ENCODE measurements at regions not wholly inside any gene's neighbourhood (a gene's known extent, or its start where the extent isn't known, plus 50 kb on each side); places are given as distances from the start of the nearest gene placed in this dataset.

GRCh38 chr1:25120281-25120680, 112.0 kb downstream of the SYF2 start:
- peaks cover 0 to 5% (median 0%) of the 10 kb centered on the region in 3 donors for H3K9me3 ChIP-seq (ENCODE audit: control extremely low read depth in 1 of 3, control insufficient read depth in 2 of 3, insufficient read depth in 1 of 3, low read length in 2 of 3)
- no peaks in the 10 kb centered on the region for H4K20me1 ChIP-seq (ENCODE audit: control insufficient read depth, insufficient read depth, low read length, poor library complexity, severe bottlenecking)
- ChIA-PET CTCF (no interaction called here), POLR2A (no interaction called here)
- Mint-ChIP-seq H3K4me1 (peaks cover 6% of the 10 kb centered on the region), H3K4me3 (no peak overlapping the region), H3K27me3 (peaks cover 17% of the 10 kb centered on the region), H3K27ac (no peak overlapping the region), H3K9me3 (ENCODE audit: insufficient read depth) (no peaks in the 10 kb centered on the region)
- DNase-seq: no peak
- TF ChIP-seq CTCF (IDR thresholded peaks at IDR 0.05) (no peak), EZH2 (IDR thresholded peaks at IDR 0.05; ENCODE audit: borderline replicate concordance, insufficient read depth, low read depth, low read length, poor library complexity, severe bottlenecking) (no peak)
- H3K4me1 ChIP-seq (ENCODE audit: control insufficient read depth in 2 of 2, insufficient read depth in 2 of 2, low read length in 2 of 2): peaks cover 0 to 4% of the 10 kb centered on the region in 2 donors
- no peak overlapping the region for H3K9ac ChIP-seq (ENCODE audit: low read length)
- no peak for ATAC-seq (ENCODE audit: low read depth)
- no peaks in the 10 kb centered on the region for H3K79me2 ChIP-seq (ENCODE audit: control insufficient read depth, insufficient read depth, low read length)
- no peaks in the 10 kb centered on the region for H3K36me3 ChIP-seq (replicated peaks in 1 of 2; ENCODE audit: control extremely low read depth in 1 of 2, control insufficient read depth in 1 of 2, extremely low read depth in 1 of 2, insufficient read depth in 2 of 2, low read length in 1 of 2)
- intact Hi-C loops (cut with micrococcal nuclease): no loop called here
- 5% methylated on average over 4 of the region's 8 CpGs for WGBS (ENCODE audit: insufficient coverage)
- no peak overlapping the region for H3K4me2 ChIP-seq (replicated peaks; ENCODE audit: low read depth, low read length, poor library complexity, severe bottlenecking)
- no peak overlapping the region for H3K27ac ChIP-seq (ENCODE audit: low read length in 2 of 2)
- no peak overlapping the region for H2AFZ ChIP-seq (ENCODE audit: insufficient read depth, low read depth, low read length, poor library complexity, severe bottlenecking)
- H3K27me3 ChIP-seq (replicated peaks in 1 of 4; ENCODE audit: control extremely low read depth in 1 of 4, control insufficient read depth in 3 of 4, insufficient read depth in 4 of 4, low read length in 3 of 4): peaks cover 0 to 4% (median under 1%) of the 10 kb centered on the region in 4 experiments
- no peak overlapping the region for H3K4me3 ChIP-seq (ENCODE audit: control extremely low read depth in 1 of 5, extremely low read depth in 1 of 5, insufficient read depth in 1 of 5, low read depth in 2 of 5, low read length in 4 of 5)

- Histone ChIP-seq H3K4me2 (replicated peaks; ENCODE audit: low read depth, low read length, poor library complexity, severe bottlenecking) (no peak overlapping the region), H3K4me3 (ENCODE audit: control extremely low read depth in 1 of 5, extremely low read depth in 1 of 5, insufficient read depth in 1 of 5, low read depth in 2 of 5, low read length in 4 of 5) (no peak overlapping the region), H4K20me1 (ENCODE audit: control insufficient read depth, insufficient read depth, low read length, poor library complexity, severe bottlenecking) (no peaks in the 10 kb centered on the region), H3K9me3 (ENCODE audit: control extremely low read depth in 1 of 3, control insufficient read depth in 2 of 3, insufficient read depth in 1 of 3, low read length in 2 of 3) (peaks cover 0 to 5% (median 0%) of the 10 kb centered on the region in 3 donors), H3K79me2 (ENCODE audit: control insufficient read depth, insufficient read depth, low read length) (no peaks in the 10 kb centered on the region), H2AFZ (ENCODE audit: insufficient read depth, low read depth, low read length, poor library complexity, severe bottlenecking) (no peak overlapping the region), H3K36me3 (replicated peaks in 1 of 2; ENCODE audit: control extremely low read depth in 1 of 2, control insufficient read depth in 1 of 2, extremely low read depth in 1 of 2, insufficient read depth in 2 of 2, low read length in 1 of 2) (no peaks in the 10 kb centered on the region), H3K27me3 (replicated peaks in 1 of 4; ENCODE audit: control extremely low read depth in 1 of 4, control insufficient read depth in 3 of 4, insufficient read depth in 4 of 4, low read length in 3 of 4) (peaks cover 0 to 11% (median 2%) of the 10 kb centered on the region in 4 experiments), H3K4me1 (ENCODE audit: control insufficient read depth in 2 of 2, insufficient read depth in 2 of 2, low read length in 2 of 2) (peaks cover 0 to 4% of the 10 kb centered on the region in 2 donors), H3K9ac (ENCODE audit: low read length) (no peak overlapping the region), H3K27ac (ENCODE audit: low read length in 2 of 2) (no peak overlapping the region)
- 76% methylated on average over 7 of the region's 7 CpGs for WGBS (ENCODE audit: insufficient coverage)
- intact Hi-C loops (cut with micrococcal nuclease): no loop called here
- DNase-seq (no peak), ATAC-seq (ENCODE audit: low read depth) (no peak)
- peaks cover 21% of the 10 kb centered on the region for H3K27me3 Mint-ChIP-seq
- TF ChIP-seq EZH2 (IDR thresholded peaks at IDR 0.05; ENCODE audit: borderline replicate concordance, insufficient read depth, low read depth, low read length, poor library complexity, severe bottlenecking): no peak
- TF ChIP-seq CTCF (IDR thresholded peaks at IDR 0.05): no peak
- CTCF ChIA-PET: no interaction called here
- H3K4me3 Mint-ChIP-seq: no peak overlapping the region
- H3K9me3 Mint-ChIP-seq (ENCODE audit: insufficient read depth): no peaks in the 10 kb centered on the region
- H3K4me1 Mint-ChIP-seq: peaks cover 6% of the 10 kb centered on the region
- no peak overlapping the region for H3K27ac Mint-ChIP-seq
- POLR2A ChIA-PET: no interaction called here
Observed at GRCh38 chr1:25118546-25118945, 113.8 kb downstream of the SYF2 start.
